GM12875 (cell line): ENCODE measurements at regions not wholly inside any gene's neighbourhood (a gene's known extent, or its start where the extent isn't known, plus 50 kb on each side); places are given as distances from the start of the nearest gene placed in this dataset.

Experiments used
- H3K4me3 ChIP-seq: one replicate; pipeline ENCODE4 v1.5.1; 2011; ENCODE audit warnings: low read depth, low read length, control low read depth
- TF ChIP-seq, protein P1 (sequence below): IDR thresholded peaks from 2 replicates; pipeline ENCODE4 v1.5.1; 2011; ENCODE audit warnings: low read depth, mild to moderate bottlenecking, control low read depth, inconsistent platforms, low read length, moderate library complexity, borderline replicate concordance; ENCODE audit not compliant: insufficient read depth

DNA sequence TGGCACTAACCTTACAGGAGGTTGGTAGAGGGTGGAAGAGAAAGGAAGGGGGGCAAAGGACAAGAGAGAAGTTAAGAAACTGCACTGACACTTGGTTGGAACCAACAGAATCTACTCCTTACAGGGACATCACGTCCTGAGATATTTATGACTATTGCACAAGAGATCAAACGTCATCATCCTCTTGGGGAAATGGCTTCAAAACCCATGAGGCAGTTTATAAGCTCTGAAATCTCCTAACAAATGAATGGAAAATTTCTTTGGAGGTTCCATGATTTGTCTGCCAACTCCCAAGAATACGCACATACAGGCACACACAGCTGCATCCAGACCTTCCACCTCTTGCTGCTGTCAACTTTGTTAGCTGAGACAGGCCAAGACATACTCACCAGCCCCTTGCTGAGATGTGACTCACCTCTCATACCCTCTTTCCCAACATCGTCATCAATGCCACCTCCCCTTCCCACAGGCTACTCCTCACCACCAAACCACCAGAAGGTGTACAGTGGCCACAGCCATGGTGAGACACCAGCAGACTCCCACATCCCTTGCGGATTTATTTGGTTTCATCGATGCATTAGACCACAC lies 135.5 kb downstream of the SETD4 start:
- TF ChIP-seq, protein P1, sequence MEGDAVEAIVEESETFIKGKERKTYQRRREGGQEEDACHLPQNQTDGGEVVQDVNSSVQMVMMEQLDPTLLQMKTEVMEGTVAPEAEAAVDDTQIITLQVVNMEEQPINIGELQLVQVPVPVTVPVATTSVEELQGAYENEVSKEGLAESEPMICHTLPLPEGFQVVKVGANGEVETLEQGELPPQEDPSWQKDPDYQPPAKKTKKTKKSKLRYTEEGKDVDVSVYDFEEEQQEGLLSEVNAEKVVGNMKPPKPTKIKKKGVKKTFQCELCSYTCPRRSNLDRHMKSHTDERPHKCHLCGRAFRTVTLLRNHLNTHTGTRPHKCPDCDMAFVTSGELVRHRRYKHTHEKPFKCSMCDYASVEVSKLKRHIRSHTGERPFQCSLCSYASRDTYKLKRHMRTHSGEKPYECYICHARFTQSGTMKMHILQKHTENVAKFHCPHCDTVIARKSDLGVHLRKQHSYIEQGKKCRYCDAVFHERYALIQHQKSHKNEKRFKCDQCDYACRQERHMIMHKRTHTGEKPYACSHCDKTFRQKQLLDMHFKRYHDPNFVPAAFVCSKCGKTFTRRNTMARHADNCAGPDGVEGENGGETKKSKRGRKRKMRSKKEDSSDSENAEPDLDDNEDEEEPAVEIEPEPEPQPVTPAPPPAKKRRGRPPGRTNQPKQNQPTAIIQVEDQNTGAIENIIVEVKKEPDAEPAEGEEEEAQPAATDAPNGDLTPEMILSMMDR = no peak
- H3K4me3 ChIP-seq = no peak overlapping the region

DNA sequence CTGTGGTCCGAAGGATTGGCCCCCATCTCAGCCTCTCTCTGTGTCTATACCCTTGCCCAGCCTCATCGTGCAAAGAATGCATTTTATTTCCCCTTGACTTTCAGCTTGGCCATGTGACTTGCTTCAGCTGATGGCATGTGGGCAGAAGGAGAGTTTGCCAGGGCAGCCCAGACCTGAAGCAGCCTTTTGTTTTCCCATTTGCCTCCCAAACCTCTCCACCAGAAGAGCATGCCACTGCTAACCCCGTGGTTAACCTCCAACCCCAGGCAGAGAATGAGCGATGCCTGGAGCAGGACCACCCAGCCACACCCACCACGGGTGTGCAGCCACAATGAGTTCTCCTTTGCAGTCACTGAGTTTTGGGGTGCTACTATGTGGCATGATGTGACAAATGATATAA lies 136.4 kb downstream of the SETD4 start:
- no peak overlapping the region for H3K4me3 ChIP-seq
- TF ChIP-seq, protein P1 = no peak

DNA sequence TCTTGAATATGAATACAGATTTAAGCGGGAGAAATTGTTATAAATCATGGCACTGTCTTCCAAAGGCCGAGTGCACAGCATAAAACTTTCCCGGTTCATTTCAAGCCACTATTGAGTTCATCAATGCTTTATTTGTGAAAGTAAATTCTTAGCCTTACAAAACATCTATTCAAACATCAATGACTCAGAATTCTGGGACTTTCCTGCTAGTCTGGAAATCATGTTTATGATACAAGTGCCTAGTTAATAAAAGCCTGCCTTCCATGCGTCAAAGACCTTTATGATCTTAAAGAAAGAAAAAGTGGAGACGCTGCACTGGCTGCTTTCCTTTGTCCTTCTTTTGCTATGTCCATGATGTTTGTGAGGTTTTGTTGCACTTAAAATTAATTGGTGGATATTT lies 137.7 kb downstream of the SETD4 start:
- no peak overlapping the region for H3K4me3 ChIP-seq
- TF ChIP-seq, protein P1 = no peak

DNA sequence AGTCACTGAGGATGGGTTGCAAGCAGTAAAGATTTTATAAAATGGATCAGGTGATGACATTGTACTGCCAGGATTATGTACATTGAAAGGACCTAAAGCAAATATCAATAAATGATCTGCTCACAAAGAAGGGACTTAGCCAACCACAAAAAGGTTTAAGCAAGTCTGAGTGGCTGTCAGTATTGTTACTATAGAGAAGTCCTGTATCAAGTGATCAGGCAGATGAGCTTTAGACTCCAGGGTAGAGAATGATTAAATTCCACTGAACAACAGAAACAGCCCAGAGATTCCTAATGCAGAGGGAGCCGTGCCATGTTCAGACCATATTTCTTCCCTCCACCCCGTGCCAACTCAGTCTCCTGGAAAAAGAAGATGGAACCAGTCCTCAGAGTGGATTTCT lies 138.9 kb downstream of the SETD4 start:
- TF ChIP-seq, protein P1 = no peak
- no peak overlapping the region for H3K4me3 ChIP-seq

DNA sequence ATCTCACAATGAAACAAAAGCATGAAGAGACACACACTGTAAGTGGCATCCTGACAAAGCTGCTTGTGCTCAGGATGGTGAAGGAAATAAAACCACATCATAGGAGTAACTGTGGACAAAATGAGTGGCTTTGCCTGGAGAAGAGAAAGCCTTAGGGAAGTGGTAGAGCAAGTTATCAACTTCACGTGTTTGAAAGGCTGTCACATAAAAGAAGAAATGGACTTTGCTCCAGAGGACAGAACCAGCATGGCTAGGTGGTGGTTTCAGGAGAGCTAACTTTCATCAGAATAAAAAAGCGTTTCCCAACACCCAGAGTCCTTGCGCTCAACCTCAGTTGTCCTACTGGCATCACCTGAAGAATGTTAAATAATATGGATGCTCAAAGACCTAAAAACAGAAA lies 139.9 kb downstream of the SETD4 start:
- TF ChIP-seq, protein P1 = no peak
- no peak overlapping the region for H3K4me3 ChIP-seq

DNA sequence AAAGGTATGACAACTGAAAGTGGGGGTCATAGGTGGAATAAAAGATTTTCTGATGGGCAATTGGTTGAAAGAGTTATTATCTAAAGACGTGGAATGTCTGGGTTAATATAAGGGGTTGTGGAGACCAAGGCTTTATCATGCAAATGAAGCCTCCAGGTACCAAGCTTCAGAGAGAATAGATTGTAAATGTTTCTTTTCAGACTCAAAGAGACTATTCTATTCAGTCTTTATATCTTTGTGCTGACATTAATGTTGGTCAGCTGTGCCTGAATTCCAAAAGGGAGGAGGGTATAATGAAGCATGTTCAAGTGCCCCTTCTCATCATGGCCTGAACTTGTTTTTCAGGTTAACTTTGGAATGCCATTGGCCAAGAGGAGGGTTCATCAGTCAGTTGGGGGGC lies 145.3 kb downstream of the SETD4 start:
- no peak overlapping the region for H3K4me3 ChIP-seq
- TF ChIP-seq, protein P1 = no peak

DNA sequence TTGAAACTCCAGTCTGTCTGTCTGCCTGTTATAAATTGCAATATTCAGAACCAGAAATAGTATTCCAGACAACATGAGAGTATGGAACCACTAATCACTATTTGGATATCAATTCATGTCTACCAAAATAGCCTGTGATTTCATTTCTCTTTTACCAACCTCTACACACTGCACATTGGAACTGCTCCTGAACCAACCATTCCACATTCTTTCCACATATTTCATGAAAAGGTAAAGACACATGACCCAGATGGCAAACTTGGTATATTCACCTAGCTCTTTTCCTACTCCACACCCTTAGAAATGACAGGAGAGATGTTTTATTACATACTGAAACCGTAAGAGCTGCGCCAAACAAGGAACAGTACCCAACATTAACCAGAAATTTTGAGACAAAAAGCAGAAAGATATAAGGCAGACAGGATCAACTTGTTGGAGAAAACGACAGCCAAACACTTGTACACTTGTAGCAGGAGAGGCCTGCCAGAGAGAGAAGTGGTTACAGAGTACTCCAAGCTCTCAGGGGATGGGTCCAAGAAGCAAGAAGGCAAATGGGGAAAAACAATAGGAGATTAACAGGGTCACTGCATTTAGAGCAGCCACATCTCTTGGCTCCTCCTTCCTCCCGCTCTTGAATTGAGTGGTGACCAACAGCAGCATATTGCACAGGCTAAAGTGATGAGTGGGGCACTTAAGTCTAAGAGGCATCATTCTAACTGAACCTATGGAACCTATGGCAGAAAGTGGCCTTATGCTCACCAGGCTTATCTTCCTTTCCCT lies 148.7 kb downstream of the SETD4 start:
- H3K4me3 ChIP-seq = no peak overlapping the region
- TF ChIP-seq, protein P1 = no peak
